ENCODE measurements at regions not wholly inside any gene's neighbourhood (a gene's known extent, or its start where the extent isn't known, plus 50 kb on each side); places are given as distances from the start of the nearest gene placed in this dataset.

DNA sequence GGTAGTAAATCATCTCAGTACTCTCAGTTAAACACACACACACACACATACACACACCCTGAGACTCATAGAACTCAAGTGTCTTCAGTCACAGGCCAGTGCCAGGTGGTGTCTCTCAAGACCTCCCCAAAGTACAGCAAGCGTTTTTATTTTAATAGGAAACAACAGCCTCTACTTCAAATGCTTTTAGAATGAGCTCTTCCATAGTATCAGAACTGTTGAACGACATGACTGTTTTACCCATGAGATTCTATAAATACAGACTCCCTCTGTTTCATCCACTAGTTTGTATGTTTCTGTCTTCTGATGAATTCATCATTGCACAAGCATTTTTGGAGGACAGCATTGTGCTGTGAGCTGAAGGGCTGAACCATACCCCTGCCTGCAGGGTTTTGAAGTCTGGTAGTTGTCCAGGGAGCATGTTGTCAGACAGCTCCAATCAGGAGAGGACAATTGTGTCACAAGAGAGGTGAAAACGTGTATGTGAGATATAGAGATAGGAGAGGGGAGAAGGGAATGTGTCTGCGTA lies 201.0 kb upstream of the BCL6 start:
- TF ChIP-seq POLR2A (IDR thresholded peaks at IDR 0.05), result no peak
- TF ChIP-seq, protein P1, sequence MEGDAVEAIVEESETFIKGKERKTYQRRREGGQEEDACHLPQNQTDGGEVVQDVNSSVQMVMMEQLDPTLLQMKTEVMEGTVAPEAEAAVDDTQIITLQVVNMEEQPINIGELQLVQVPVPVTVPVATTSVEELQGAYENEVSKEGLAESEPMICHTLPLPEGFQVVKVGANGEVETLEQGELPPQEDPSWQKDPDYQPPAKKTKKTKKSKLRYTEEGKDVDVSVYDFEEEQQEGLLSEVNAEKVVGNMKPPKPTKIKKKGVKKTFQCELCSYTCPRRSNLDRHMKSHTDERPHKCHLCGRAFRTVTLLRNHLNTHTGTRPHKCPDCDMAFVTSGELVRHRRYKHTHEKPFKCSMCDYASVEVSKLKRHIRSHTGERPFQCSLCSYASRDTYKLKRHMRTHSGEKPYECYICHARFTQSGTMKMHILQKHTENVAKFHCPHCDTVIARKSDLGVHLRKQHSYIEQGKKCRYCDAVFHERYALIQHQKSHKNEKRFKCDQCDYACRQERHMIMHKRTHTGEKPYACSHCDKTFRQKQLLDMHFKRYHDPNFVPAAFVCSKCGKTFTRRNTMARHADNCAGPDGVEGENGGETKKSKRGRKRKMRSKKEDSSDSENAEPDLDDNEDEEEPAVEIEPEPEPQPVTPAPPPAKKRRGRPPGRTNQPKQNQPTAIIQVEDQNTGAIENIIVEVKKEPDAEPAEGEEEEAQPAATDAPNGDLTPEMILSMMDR (IDR thresholded peaks at IDR 0.05), result no peak

All from lower leg skin (tissue), 3 donors.